Lung (tissue), 11 donors: ENCODE measurements at regions not wholly inside any gene's neighbourhood (a gene's known extent, or its start where the extent isn't known, plus 50 kb on each side); places are given as distances from the start of the nearest gene placed in this dataset.
A peak's percentile ranks its signal among the peaks of the same experiment; 100 is the strongest.

Experiments
- ATAC-seq: fragments of 200-7000 bp; cut with Tn5 transposase; one replicate; pipeline ENCODE4 v1.9.1; 2020; ENCODE audit warnings: moderate number of reproducible peaks; ENCODE audit not compliant: insufficient read depth, low FRiP score
- DNase-seq, 3 donors: peaks; one replicate each; pipeline ENCODE4 v3.0.0-alpha.2; 2013 to 2017
- H3K27ac ChIP-seq, 2 donors: one replicate each; pipeline ENCODE4 v1.5.1; 2013; ENCODE audit warnings: mild to moderate bottlenecking in 2 of 2, moderate library complexity in 2 of 2, control low read depth in 1 of 2, inconsistent platforms in 1 of 2, low read depth in 1 of 2, low read length in 1 of 2
- H3K27me3 ChIP-seq, 3 donors: one replicate each; pipeline ENCODE4 v1.5.1; 2013; ENCODE audit warnings: low read length in 2 of 3; ENCODE audit not compliant: control insufficient read depth in 3 of 3, insufficient read depth in 3 of 3
- H3K36me3 ChIP-seq, 4 donors: one replicate each; pipeline ENCODE4 v1.5.1; 2013; ENCODE audit warnings: low read length in 4 of 4, mild to moderate bottlenecking in 1 of 4, moderate library complexity in 1 of 4; ENCODE audit not compliant: control insufficient read depth in 4 of 4, insufficient read depth in 4 of 4
- H3K4me1 ChIP-seq, 5 donors: one replicate each; pipeline ENCODE4 v1.5.1; 2013; ENCODE audit warnings: low read length in 5 of 5, mild to moderate bottlenecking in 2 of 5, moderate library complexity in 1 of 5; ENCODE audit not compliant: control insufficient read depth in 5 of 5, insufficient read depth in 5 of 5
- H3K4me3 ChIP-seq: one replicate; pipeline ENCODE4 v1.5.1; 2013; ENCODE audit warnings: mild to moderate bottlenecking, control low read depth, moderate library complexity
- H3K9ac ChIP-seq, 2 donors: one replicate each; pipeline ENCODE4 v1.5.1; 2013; ENCODE audit warnings: low read length in 2 of 2, control low read depth in 1 of 2; ENCODE audit not compliant: insufficient read depth in 1 of 2
- H3K9me3 ChIP-seq, 4 donors: one replicate each; pipeline ENCODE4 v1.5.1; 2013; ENCODE audit warnings: low read length in 3 of 4, mild to moderate bottlenecking in 1 of 4, moderate library complexity in 1 of 4; ENCODE audit not compliant: control insufficient read depth in 4 of 4, insufficient read depth in 3 of 4
- CTCF ChIP-seq: IDR thresholded peaks from 2 replicates; pipeline ENCODE4 v1.5.1; 2012; ENCODE audit warnings: mild to moderate bottlenecking; ENCODE audit errors: control extremely low read depth, extremely low read depth
- WGBS, 2 donors: extraction: QIAGEN DNeasy Blood & Tissue Kit; methylation state at CpG; one replicate each; pipeline ENCODE4 v1.1.7; 2013; 5-methylcytosine and 5-hydroxymethylcytosine counted together
- donor health status: control.
- donor health status: control.
- donor health status: Bipolar disorder and iron deficiency.
- donor health status: healthy.
- donor health status: DM: yes; HTN: yes; CAD: no.

- Histone ChIP-seq H3K36me3 (no peaks in the 10 kb centered on the region), H3K27me3 (no peaks in the 10 kb centered on the region), H3K4me1 (peaks cover 0 to 8% (median 0%) of the 10 kb centered on the region in 5 donors), H3K4me3 (no peak overlapping the region), H3K9me3 (no peaks in the 10 kb centered on the region), H3K9ac (no peak overlapping the region), H3K27ac (no peak overlapping the region)
- no peak for ATAC-seq
- no peak for DNase-seq
- WGBS, 2 donors: 69 to 83% methylated on average over 2 of the region's 2 CpGs
- TF ChIP-seq CTCF: no peak
These were observed 135.9 kb upstream of the WWC1 start for GRCh38 chr5:168155585-168155984.

- no peaks in the 10 kb centered on the region for H3K36me3 ChIP-seq
- no peak overlapping the region for H3K27ac ChIP-seq
- H3K4me3 ChIP-seq: no peak overlapping the region
- no peaks in the 10 kb centered on the region for H3K27me3 ChIP-seq
- no peaks in the 10 kb centered on the region for H3K9me3 ChIP-seq
- no peak for ATAC-seq
- peaks cover 0 to 8% (median 0%) of the 10 kb centered on the region in 5 donors for H3K4me1 ChIP-seq
- TF ChIP-seq CTCF: no peak
- H3K9ac ChIP-seq: no peak overlapping the region
- DNase-seq: no peak
- 79 to 88% methylated on average over 1 of the region's 1 CpG for WGBS, 2 donors
These were observed 135.3 kb upstream of the WWC1 start for GRCh38 chr5:168156170-168156569.

DNA sequence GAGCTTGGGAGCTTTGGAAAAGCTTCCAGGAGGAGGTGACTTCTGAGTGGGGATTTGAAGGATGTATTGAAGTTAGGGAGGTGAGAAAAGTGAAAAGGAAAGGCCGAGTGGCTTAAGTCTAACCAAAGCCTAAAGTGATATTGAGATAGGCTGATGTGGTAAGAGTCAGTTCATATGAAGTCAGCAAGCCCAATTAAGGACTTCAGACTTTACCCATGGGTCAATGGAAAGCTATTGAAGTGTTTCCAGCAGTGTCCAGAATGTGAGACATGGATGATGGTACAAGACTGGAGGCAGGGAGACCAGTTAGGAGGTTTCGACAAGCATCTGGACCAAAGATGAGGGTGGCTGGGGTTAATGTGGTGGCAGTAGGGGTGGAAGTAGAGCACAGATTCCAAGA lies 134.3 kb upstream of the WWC1 start:
- ATAC-seq (no peak), DNase-seq (no peak)
- 93 to 96% methylated on average over 2 of the region's 2 CpGs for WGBS, 2 donors
- no peak overlapping the region for H3K9ac ChIP-seq
- peaks cover 0 to 8% (median 1%) of the 10 kb centered on the region in 5 donors for H3K4me1 ChIP-seq
- H3K27ac ChIP-seq: no peak overlapping the region
- no peaks in the 10 kb centered on the region for H3K9me3 ChIP-seq
- no peaks in the 10 kb centered on the region for H3K27me3 ChIP-seq
- H3K4me3 ChIP-seq: no peak overlapping the region
- H3K36me3 ChIP-seq: no peaks in the 10 kb centered on the region
- TF ChIP-seq CTCF: no peak

GRCh38 chr5:168159425-168159824 lies 132.0 kb upstream of the WWC1 start:
- no peak overlapping the region for H3K27ac ChIP-seq
- H3K9ac ChIP-seq: no peak overlapping the region
- no peak for ATAC-seq
- no peaks in the 10 kb centered on the region for H3K27me3 ChIP-seq
- H3K36me3 ChIP-seq: no peaks in the 10 kb centered on the region
- DNase-seq: peak in 1 of 3 donors; percentile 38
- peaks cover 0 to 9% (median 9%) of the 10 kb centered on the region in 5 donors for H3K4me1 ChIP-seq
- 42 to 47% methylated on average over 3 of the region's 3 CpGs for WGBS, 2 donors
- peaks cover 0 to 3% (median 0%) of the 10 kb centered on the region in 4 donors for H3K9me3 ChIP-seq
- no peak overlapping the region for H3K4me3 ChIP-seq
- no peak for TF ChIP-seq CTCF
